ENCODE measurements at regions not wholly inside any gene's neighbourhood (a gene's known extent, or its start where the extent isn't known, plus 50 kb on each side); places are given as distances from the start of the nearest gene placed in this dataset.

DNA sequence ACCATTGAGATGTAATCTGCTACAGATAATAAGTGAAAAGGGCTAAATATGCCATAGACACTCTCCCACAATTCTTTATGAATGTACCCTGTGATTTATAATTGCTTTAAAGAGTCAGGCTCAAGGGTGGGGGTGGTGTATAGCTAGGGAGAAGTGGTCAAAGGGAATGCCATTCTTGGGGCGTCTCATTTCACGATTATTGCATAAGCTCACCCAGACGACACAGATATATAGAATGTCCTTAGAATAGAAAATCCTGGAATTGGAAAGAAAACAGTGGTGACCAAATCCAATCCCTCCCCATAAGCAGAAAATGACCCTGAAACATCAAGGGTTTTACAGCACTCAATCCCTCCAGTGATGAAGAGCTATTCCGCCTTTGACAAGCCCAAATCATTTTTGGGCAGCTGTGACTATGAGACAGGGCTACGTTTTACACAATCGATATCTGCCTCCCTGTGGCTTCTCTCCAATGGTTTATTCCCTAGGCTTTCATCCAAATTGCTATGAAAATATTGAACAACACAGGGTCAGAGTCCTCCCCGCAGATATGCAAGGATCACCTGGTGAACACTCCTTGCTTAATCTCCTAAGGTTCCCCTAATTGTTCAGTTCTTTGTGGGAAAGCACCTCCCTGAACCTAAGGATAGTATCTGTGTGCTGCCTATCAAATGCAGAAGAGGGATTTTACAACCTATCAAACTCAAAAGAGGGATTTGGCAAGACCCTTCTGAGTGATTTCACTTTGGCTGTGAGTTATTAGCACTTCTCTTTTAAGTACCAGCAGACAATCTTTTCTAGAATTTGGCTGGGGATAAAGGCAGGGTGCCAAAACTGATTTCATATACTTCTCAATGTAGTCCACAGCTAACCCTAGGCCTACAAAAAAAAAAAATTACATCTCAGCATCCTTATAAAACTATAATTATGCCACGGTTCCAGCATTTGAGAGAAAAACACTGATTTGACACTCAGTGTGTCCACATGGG lies 144.9 kb upstream of the CDH6 start:
- DNase-seq = no peak

DNA sequence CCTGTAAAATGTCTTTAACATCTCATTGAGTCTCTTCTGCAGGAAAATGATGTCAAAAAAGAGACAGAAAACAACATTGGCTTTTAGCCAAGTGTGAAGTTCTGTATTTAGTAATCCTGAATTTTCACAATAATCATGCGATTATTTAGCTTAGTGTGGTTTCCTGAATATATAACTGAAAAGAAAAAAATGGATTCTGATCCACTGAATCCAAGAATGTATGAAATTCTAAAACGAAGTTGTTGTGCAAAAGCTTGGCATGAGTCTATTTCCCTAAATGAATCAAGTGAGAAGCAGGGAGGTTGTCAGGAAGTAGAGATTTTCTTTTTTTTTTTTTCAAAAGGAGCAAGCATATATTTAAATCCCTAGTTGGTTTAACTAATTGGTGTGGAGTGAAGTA lies 145.9 kb upstream of the CDH6 start:
- DNase-seq = no peak

DNA sequence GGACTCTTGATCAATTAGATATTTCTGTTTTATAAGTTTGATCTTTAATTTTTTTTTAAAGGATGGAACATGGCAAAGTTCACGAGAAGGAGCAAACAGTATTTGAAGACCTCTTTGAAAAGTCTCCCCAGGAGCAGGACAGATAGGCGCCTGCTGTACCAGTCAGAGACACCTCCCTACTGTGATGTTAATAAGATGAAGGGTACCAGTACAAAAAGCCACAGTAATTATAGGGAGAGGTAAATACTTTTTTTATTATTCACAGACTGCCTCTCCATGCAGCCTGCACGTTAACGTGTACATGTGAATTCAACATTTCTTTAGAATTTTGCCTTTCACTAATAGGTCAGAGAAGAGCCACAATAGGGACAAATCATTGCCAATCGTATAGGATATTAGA lies 146.5 kb upstream of the CDH6 start:
- DNase-seq = no peak

DNA sequence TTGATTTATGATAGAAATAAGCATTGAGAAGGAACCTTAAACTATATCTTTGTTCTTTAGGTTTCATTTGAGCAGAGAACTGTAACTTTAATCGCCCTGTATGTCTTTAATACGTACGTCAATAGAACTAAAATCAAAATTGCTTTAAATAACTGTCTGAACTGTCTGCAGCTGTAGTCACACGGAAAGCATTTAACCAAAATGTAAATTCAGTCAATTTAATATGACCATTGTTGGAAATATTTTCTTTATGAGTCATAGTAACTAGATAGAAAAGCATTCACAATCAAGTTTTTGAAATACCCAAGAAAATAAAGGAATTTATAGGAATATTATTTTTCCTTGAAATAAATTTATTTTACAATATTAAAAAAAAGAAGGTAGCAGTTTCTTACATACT lies 157.1 kb upstream of the CDH6 start:
- no peak for DNase-seq

DNA sequence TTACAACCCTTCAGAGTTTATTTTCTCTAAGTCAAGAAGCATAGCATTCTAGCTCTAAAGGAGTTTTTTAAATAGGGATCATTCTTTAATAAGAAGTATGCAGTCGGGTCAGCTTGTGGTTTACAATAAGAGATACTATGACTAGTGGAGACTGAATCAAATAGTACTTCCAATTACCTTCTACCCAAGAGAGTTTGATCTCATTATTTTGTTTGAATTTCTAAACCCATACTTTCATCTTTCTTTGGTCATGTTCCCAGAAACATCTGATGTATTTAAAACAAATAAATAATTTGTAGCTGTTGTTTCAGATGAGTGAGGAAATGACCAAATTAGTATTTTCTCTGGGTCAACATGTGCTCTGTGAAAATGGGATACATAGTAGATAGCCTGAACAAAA lies 160.2 kb upstream of the CDH6 start:
- DNase-seq = no peak

DNA sequence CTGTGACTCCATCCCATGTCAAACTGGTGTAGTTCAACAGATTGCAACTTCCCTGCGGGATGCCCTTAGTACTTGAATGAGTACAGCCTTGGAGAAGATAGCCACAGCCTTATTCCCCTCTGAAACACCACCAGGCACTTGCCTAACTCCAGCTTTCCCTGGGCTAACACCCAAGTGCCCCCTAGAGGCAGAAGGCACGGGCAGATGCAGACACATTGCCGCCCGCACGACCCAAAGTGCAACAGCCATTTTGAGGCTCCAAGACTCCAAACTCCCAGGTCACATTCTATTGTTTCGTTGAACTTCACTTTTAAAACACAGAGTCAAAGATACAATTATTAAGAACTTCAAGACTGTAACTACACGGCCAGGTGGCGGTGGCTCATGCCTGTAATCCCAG lies 163.6 kb upstream of the CDH6 start:
- DNase-seq = no peak

DNA sequence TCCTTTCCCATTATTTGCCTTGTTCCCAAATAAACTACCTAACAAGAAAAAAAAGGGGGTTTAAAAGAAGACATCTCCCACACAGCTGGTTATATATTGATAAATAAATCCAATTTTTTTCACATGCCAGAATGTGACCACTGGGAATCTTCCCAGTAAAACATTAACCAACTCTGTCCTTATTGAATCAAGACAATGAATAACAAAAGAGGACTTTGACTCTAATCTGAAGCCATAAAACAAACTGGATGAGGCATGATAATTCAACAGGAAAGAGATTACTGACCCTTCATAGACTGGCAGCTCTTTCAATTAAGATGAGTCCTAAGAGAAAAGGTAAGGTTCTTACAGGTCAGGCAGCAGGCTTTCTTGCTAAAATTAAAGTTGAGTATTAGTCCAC lies 165.8 kb upstream of the CDH6 start:
- DNase-seq = no peak

DNA sequence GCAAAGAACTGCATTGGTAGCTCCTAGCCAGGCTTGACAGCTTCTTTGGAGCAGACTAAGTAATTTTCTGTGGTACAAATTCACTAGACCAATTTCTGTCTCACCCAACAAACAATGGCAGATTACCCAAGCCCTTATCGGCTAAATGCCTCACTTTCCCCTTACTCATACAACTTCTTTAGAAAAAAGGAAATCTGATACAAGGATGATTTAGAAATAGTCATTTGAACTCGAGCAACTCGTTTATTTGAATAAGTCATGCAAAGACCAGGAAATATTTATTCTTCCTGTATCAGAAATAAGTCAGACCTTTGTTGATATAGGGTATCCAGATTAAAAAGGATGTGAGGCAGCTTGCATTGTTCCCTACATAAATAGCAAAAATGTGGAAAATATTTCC lies 170.4 kb upstream of the CDH6 start:
- DNase-seq = no peak

DNA sequence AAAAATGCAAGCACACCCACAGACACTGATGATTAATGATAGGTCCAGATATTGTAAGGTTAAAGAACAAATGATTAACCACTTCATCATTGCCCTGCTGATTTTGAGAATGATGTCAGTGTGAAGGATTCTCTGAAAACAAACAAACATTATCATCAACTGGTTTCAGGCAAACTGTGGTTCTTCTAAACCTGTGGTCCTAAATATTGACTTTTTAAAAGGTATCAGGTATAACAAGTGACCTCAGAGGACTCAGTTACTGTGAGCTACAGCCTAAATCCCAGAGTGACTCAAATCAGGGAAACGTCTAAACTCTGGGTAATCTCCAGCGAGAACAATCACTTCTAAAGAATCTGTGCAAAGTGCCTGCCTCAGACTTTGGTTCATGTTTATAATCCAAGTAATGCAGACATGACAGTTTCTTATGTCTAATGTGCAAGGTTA lies 172.3 kb upstream of the CDH6 start:
- no peak for DNase-seq

DNA sequence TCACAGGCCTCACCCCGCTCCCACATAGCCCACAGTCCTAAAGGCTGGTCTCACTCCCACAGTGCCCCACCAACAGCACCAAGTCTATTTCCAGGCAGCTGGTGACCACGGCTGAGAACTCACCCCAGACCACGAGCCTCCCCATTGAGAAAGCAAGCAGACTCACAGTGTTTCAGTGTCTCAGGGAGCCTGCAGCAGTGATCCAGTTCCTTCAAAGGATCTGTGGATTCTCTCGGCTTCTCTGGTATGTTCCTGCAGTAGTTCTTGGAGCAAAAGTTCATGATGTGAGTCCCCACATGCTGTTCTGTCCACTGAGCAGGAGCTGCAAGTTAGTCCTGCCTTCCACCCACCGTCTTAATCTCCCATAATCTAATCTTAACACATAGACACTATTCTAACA lies 185.3 kb upstream of the CDH6 start:
- DNase-seq = no peak

DNA sequence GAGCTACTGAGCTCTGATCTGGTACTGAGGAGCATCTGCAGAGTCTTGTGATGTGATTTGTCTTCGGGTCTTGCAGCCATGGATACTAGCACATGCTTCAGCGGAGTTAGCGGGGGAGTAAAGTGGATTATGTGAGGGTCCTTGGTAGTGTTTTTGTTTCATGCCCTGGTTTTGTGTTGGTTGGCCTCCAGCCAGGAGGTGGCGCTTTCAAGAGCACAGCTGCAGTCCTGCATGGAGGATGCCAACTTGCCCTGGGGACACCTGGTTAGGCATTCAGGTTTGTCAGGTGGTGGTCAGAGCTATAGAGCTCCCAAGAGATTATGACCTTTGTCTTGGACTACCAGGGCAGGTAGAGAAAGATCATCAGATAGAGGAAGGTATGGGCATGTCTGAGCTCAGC lies 185.8 kb upstream of the CDH6 start:
- DNase-seq = no peak

DNA sequence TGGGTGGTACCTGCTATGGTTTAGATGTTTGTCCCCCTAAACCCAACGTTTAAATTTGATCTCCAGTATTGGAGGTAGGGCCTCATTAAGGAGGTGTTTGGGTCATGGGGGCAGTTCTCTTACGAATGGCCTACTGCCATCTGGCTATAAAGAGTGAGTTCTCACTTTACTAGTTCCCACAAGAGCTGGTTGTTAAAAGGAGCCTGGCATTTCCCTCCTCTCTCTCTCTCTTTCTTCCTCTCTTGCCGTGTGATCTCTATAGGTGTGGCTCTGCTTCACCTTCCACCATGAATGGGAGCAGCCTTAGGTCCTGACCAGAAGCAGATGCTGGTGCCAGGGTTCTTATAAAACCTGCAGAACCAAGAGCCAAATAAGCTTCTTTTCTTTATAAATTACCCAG lies 193.2 kb upstream of the CDH6 start:
- no peak for DNase-seq

DNA sequence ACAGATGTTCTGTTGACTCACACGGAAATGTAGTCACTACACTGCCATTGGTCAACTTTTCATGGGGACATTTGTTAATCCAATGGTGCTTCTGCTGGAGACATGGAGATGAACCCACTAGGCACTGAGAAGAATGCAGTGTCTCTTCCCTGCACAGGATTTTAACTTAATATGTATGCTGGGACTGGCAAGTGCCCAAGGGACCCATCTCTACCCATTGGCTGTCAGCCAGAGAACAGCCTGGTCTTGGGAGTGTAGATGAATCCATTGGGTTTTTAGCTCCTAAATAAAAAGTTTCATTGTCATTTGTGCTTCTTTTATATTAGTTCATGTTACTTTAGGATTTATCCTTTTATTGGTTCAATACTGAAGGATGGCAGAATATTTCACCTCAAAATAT lies 195.8 kb upstream of the CDH6 start:
- no peak for DNase-seq

DNA sequence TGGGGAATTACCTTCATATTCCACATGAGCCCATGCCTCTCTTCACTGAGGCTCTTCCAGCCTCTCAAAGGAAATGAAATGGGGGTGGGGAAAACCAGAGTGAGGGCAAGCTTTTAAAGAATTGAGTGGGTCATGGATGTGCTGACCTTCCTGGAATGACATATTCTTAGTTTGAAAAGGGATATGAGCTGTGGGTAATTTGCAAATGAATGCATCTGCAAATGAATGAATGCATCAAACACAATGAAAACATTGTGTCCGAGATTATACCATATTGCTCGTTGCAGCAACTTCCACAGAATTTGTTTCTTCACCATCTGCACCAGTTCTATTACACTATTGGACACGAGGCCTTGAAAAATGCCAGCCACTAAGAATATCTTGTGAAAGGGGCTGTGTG lies 198.6 kb upstream of the CDH6 start:
- no peak for DNase-seq

DNA sequence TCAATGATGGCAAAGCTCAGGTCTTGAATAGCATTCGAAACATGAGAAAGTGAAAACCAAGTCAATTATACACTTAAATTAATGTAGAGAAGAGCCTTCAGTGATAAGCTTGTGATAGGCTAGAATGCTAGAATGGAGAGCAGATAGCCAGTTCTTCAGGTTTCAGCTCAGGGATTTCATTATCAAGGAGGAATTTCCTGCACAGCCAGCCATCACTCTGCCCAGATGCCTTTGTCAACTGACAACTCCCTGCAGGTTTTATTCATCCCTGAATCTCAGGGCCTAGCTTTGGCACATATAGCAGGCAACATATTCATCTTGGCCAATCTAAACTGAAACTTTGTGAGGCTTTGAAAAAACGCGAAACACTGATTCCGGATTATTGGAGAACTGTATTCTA lies 199.3 kb upstream of the CDH6 start:
- no peak for DNase-seq

DNA sequence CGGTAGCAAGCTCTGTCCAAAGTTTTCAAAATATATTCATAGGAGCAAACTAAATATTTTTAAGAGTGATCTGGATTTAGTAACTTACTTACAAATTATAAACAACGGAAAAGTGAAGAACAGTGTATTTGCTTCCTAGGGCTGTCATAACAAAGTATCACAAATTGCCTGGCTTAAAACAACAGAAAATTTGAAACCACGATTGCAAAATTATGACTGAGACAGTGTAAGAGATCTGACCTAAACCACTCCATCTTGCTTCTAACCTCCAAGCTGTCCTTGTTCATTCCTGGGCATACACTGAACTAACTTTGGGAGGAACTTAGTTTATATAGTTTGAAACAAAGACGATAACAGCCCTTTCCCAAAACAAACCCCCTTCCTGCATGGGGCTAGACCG lies 202.0 kb upstream of the CDH6 start:
- no peak for DNase-seq

DNA sequence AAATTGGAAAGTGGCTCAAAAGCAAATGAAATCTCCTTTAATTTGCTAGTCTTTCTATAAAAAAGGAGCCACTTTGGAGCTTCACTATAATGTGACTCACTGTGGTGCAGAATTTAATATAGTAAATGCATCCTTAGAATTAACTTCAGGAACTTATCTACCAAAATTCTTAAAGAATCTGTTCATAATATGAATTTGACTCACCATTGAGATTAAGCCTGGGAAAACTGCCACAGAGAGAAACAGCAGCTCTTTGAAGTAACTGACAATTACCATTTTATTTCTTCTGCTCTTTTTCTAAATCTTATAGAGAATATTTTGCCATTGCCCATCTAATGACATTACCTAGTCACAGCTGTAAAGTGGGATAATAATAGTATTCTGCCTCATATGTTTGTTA lies 211.9 kb upstream of the CDH6 start:
- no peak for DNase-seq

DNA sequence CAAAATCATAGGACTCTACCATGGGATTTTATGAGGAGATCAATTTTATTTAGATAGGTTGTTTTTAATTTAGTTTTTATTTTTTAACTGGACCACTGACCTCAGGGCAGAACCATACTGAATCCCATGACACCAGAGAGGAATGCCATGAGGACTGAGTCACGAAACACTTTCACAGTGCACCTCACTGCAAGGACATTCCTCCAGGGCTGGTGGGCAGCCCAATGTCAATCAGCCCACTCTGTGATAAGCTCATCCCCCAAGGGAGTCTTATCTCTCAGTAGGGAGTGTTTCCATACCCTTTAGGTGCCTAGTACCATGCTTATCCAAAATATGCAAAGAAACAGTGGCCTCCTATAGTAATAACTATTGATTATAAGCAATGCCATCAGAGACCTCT lies 224.5 kb upstream of the CDH6 start:
- DNase-seq = no peak

DNA sequence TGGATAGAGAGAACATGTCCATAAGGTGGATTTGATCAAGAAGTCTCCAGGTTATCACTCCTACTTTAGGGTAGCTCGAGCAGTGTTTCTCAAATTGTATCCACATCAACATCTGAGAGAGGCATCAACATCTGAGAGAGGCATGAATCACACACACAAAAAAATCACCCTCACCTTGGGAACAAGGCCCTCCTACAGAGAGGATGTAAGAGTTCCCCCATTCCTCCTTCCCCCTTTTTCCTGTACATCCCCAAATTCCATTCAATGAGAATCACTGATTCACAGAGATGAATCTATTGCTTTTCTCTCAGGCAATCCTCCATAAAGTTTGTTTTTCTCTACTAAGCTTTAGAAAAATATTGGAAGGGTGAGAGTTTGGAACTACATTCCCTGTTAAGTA lies 233.4 kb upstream of the CDH6 start:
- DNase-seq = no peak

DNA sequence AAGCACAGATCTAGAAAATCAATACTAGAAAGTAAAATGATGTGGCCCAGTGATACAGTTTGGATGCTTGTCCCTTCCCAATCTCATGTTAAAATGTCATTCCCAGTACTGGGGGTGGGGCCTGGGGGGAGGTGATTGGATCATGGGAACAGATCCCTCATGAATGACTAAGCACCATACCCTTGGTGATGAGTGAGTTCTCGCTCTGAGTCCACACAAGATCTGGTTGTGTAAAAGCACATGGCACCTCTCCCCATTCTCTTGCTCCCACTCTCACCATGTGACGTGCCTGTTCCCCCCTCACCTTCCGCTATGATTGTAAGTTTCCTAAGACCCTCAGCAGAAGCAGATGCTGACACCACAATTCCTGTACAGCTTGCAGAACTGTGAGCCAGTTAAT lies 234.2 kb upstream of the CDH6 start:
- no peak for DNase-seq

DNA sequence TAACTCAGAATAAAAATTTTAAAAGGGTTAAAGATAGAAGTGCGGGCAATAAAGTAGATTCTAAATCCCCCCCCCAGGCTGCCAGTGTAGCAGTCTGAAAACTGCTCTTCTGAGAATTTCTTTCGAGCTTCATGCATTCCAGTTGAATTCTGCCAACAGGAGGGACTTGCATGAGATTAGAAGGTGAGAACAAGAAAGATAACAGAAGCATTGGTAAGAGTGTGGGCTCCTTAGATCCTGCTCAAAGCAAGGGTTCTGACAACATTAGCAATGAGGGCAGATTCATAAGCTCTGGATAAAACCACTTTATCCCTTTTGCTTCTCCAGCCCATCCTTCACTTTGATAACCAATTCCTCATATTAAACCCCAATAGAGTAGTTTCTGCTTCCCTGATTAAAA lies 235.9 kb upstream of the CDH6 start:
- no peak for DNase-seq

DNA sequence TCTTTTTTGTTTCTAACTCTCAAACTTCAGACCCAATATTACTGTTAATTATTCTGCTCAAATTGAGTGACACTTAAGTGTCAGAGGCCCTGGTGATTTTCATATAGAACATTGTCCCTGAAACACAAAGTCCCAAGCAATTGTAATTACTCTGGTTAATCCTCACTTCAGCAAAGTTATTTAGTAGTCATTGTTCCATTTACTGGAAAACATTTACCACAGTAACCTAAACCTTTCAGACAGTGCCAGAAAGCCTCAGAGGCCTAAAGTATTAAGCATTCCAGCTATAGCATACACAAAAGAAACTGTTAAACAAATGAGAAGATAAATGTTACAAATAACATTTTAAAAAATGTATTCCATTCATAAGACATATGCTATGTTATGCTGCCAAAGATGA lies 237.2 kb upstream of the CDH6 start:
- DNase-seq = no peak

DNA sequence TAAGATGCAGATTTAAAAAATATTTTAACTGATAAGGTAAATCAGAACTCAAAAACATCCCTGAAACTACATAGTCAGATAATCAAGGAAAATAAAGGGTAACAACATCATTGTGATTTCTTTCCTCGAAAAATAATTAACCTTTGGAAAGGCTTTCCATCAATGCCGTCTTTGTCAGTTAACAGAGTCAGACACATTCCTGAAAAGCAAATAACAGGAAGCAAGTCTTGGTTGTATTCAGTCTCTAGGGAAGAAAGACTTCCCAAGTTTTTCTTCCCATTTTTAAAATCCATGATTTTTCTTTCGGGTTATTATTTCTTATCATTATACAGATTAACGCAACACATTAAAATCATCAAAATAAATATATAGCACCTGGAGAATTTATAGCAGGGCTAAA lies 256.4 kb upstream of the CDH6 start:
- no peak for DNase-seq

DNA sequence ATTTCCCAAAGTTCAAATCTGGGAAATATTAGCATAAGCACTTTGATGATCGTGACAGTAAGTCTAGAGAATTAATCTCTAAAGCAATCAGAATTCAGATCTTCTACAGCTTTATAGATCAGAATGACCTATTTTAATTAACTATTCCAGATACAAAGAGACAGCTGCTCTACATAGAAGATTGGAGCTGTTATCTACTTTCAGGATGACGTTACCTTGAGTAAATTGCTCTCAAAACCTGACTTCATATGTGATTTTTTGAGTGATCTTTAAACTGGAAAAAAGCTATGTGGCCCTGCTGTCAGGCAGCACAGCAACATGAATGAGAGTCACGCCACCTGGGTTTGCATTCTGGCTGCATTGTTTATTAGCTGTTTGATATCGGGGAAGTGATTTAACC lies 259.9 kb upstream of the CDH6 start:
- no peak for DNase-seq

Data from DMS 273 treated with DMSO at 0.1 percent for 48 hours (cell line).